GM19468 (cell line): ENCODE measurements at regions not wholly inside any gene's neighbourhood (a gene's known extent, or its start where the extent isn't known, plus 50 kb on each side); places are given as distances from the start of the nearest gene placed in this dataset.
A peak's percentile ranks its signal among the peaks of the same experiment; 100 is the strongest.

Source experiments
- ATAC-seq: cut with Tn5 transposase; IDR thresholded peaks from one replicate; pipeline ENCODE4 v1.9.1; 2021; ENCODE audit warnings: mild to moderate bottlenecking, moderate library complexity, moderate number of reproducible peaks; ENCODE audit not compliant: unreplicated experiment; ENCODE audit errors: extremely low read depth

DNA sequence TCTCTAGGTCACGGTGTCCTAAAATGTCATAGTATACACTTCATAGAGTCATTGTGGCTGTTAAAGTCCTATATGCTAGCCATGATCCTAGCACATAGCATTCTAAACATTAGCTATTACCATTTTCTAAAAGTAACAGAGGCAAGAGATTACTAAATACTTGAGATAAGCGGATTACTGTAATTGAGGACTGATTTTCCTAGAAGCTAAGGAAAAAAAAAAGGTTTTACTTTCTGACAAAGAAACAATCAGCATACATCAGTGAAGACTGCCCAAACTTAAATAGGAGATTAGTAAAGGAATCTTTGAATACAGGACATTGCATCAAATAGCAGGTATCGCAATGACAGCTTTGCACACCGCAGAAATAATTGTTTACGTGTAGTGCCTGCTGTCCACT is 91.3 kb upstream of the HNRNPU start:
- ATAC-seq = no peak

DNA sequence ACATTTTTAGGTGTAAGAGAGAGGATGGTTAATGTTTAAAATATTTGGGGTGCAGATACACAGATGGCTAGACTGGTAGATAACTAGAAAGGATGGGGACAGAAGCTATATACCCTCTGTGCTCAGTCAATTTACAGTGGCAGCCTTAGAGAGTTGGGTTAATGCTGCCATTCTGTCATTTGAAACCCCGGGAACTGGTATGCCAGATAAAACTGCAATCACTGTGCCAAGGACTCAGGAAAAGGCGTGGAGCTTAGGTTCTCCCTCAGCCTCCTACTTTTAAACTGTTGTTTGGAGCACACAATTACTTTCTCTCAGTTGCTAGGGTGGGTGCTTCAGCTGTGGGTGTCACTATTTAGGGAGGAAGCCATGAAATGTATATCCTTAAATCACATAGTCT is 90.0 kb upstream of the HNRNPU start:
- no peak for ATAC-seq

DNA sequence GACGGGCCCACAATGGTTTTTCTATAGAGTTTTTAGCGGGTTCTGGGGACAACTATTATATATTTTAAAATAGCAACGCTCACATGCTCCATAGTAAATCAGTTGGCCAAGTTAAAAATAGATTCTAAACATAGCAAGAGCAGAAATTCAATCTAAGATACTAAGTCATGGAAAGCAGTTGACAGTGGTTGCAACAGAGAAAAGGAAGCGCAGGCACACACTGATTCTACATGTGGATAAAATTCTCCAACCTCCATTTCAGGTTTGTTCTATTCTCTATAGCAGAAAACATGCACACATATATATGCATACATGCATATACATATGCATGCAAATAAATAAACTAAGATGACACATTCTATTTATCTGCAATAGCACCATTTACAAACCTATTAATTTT is 89.6 kb upstream of the HNRNPU start:
- ATAC-seq = no peak

DNA sequence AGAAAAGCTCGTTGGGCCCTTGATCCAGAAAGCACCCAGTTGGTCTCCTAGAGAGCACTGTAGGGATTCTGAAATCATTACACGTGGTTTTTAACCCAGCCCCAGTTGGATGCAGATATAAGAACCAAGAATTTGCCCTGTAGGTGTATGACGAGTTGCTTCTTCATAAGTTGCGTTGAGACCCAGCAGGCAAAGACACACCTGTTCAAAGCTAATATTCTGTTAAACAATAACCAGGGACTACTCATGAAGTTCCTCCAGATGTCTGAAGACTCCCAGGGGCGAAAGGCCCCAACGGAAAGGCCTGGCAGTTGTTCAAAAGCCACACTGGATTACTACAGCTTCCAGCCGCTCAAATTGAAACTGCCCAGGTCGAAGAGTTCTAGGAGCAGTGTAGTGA is 88.6 kb upstream of the HNRNPU start:
- ATAC-seq = peak; percentile 95

DNA sequence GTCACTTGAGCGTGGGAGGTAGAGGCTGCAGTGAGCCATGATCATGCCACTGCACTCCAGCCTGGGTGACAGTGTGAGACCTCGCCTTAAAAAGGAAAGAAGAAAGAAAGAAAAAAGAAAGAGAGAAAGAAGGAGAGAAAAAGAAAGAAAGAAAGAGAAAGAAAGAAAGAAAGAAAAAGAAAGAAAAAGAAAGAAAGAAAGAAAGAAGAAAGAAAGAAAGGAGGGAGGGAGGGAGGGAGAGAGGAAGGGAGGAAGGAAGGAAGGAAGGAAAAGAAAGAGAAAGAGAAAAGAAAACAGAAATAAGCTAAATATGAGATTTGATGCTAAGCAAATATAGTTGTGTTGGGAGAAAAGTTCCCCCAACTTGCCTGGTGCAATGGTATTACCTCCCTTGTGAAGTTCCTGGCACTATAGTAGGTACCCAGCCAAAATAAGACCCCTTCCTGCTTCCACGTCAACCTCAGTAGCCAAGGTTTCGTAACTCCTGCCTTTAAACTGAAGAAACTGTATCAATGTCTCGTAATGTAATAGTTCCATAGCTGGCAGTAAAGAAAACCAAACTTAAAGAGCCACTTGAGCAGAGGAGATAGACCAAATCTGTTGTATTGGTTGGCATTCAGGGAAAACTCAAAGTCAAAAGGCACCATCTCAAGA is 88.1 kb upstream of the HNRNPU start:
- no peak for ATAC-seq

DNA sequence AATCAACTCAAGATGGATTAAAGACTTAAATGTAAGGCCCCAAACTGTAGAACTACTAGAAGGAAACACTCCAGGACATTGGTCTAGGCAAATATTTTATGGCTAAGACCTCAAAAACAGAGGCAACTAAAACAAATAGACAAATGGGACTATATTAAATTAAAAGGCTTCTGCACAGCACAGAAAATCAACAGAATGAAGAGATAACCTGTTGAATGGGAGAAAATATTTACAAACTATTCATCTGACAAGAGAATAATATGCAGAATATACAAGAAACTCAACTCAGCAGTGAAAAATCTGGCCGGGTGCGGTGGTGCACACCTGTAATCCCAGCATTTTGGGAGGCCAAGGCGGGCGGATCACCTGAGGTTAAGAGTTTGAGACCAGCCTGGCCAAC is 84.1 kb upstream of the HNRNPU start:
- ATAC-seq = no peak

DNA sequence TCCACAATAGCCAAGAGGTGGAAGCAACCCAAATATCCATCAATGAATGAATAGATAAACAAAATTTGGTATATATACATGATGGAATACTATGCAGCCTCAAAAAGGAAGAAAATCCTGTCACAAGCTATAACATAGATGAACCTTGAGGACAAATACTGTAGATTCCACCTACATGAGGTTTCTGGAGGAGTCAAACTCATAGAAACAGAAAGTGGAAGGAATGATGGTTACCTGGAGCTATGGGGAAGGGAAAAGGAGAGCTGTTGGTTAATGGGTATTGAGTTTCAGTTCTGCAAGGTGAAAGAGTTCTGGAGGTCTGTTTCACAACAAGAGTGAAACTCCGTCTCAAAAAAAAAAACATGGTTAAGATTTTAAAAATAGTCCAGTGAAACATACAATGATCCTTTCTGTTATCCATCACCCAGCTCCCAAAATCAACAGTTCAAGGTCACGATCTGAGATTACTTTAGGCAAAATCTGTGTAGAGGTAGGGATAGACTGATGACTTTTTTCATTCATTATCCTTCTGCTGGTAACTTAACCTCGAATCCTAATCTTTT is 80.8 kb upstream of the HNRNPU start:
- ATAC-seq = peak; percentile 82

DNA sequence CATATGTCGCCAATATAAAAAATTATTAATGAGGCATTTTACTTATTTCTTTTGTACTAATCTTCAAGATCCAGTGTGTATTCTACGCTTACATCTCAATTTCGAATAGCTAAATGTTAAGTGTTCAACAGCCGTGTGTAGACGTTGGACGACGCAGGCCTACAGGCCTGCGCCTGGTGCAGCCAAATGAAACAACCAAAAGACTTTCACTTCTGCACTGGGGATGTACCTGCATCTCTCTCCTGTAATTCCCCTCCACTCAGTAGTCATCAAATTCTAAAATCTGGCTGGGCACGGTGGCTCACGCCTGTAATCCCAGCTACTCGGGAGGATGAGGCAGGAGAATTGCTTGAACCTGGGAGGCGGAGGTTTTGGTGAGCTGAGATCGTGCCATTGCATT is 76.8 kb upstream of the HNRNPU start:
- peak; percentile 80 for ATAC-seq

DNA sequence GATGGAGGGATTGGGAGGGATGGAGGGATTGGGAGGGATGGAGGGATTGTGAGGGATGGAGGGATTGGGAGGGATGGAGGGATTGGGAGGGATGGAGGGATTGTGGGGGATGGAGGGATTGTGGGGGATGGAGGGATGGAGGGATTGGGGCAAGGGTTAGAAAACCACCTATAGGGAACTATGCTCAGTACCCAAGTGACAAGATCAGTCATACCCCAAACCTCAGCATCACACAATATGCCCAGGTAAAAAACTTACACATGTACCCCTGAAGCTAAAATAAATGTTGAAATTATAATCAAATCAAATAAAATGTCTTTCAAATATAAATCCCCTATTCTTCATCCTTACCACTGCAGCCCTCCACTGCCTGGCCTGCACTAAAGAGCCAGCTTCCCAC is 72.8 kb upstream of the HNRNPU start:
- no peak for ATAC-seq

DNA sequence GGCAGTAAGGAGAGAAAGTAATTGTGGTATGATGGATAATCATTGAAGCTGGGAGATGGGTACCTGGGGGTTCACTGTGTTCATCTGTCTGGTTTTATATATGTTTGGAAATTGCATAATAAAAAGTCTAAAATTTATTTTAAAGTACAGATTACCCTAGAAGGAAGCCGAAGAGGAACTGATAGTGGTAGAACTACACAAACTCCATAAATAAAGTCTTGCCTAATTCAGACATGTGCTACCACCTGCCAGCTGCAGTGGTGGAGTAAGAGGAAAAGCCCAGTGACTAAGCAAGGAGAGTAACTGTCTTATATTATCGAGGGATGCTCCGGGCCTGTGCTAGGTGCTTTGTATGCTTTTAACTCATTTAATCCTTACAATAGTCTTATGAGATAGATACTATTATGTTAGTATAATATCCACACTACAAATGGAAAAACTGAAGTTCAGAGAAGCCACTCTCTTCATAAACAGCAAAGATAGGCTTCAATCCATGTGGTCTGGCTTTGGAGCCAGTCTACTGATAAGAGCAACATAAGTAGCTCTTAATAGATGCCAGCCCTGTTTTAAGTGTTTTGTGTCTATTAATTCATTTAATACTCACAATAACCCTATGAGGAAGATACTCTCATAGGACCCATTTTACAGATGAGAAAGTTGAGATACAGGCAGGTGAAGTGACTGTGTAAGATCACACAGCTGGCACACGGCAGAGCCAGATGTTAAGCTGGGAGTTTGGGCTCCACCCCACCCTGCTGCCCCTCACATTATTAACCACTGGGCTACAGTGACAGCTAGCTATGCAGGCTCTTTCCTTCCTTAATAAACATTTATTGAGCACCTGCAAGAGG is 56.8 kb upstream of the HNRNPU start:
- peak; percentile 38 for ATAC-seq

DNA sequence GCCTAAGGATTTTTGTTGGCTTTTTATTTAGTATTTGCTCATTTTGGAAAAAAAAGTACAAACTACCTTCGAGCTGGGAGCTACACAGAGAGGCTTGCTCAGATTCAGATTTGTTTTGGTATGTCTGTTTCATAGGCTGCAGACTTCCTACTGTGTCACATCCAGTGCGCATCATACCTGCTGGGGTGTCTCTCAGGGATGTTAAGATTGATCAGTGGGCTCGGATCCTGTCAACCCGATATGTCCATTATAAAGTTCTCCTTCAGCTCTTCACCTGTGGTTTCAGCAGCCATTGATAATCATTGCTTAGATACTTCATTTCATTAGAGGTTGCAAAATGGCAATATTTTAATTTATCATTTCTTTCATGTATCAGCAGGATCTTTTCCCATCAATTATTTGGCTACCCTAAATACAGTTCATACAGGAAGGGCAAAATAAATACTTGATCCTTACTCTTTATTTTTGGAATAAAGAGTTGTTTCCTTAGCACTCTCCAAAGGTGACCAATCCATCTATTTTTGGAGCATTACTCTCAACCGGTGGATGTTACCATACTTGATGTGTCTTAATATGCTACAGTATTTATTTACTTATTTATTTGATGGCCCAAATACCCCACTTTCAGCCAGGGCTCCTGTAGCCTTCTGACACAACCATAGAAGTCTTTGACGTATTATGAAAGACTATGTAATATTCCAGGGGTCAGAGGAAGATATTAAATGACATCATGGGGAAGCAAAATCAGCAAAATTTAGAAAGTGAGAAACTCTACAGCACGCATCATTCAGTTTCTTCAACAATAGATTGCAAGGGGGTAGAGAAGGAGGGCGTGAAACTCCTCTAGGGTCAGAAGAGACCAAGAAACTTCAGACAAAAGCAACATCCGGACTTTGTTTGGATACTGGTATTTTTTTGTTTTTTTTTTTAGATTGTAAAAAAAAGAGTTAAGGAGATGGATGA is 55.3 kb upstream of the HNRNPU start:
- ATAC-seq = no peak

DNA sequence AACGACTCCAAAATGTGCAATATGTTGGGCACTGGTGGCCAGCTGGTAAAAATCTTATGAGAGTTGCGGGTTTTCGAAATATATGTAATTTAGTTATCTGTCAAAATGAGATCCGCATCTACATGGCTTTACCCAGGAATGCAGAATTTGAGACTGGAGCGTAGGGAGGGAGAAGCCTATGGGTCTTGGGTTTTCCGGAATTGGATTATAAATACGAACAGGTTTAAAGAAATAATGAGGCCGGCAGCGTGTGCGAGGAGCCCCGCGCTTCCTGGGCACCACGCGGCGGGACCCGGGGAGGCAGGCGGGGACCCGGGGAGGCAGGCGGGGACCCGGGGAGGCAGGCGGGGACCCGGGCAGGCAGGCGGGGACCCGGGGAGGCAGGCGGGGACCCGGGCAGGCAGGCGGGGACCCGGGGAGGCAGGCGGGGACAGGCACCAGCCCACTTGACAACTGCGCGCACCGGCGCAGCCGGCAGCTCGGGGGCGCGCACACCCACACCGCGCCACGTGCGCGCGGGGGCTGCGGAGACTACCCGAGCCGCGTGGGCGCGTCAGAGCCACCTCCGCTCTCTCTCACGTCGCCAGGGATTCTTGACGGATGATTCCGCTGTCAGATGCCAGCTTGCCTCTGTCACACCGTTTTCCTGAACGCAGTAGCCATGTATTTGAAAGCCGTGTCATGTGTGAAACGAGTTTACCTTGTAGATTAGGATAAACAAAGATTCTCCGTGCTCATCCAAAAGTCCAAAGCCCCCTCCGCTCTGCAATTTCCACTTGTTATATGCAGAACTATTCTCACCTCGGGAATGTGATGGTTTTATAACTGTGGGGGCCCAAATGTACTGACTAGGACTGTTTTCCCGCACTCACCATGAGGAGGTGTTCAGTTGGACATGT is 54.3 kb upstream of the HNRNPU start:
- ATAC-seq = no peak

DNA sequence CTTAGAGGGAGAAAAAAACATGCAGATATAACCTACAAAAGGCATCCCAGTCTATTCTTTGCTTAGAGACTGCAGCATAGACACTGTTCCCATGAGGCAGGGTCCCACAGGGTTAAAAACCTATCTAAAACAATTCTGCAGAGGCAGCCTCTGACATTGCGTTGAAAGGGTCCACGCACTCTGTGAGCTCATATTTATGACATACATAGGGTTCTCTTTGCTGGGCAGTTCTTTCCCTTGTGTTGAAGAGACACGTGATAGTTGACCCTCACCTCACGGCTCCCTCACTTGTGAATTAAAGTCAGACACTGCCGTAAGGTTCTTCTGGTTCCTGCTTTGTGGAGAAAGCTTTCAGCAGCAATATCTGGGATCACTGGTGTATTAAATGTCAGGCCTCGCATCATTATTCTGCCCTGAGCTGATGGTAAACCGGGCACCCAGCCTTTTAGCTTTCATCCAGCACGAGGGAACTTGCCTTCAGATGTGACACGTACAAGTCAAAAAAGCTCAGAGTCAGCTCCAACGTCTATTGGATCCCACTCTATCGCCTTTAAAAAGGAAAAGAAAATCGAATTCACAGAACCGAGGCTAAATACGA is 52.8 kb upstream of the HNRNPU start:
- ATAC-seq = no peak

DNA sequence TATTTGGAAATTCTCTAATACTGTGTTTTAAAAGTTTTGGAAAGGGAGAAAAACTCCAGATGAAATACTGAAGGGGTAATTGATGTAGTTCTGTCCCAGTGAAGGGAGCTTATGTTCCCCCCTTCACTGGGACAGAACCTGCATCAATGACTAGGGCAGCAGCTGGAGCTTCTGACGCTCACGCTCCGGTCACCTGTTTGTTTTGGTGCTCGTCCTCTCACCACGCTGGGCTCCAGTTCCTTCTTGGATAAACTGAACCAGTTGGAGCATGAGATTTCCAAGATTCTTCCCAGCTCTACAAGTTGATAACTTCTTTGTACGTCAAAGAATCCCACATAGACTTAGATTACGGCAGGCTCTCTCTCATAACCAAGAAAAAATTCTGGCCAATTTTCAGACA is 51.4 kb upstream of the HNRNPU start:
- ATAC-seq = no peak

DNA sequence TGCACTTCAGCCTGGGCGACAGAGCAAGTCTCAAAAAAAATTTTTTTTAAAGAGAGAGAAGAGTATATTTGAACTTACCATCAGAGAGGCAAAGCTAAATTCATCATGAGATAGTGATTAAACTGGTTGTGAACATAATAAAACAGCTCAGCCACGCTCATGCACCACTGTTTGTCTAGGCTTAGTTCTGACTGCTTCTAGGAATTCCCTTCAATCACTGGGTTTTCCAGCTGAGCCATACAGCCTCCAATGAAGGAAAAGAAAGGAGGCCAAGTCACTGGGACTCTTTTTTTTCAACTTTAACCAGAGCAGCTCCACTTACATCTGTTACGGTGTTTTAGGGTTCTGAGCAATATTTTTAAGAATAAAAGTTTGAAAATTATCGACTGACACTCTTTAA is 50.4 kb upstream of the HNRNPU start:
- ATAC-seq = no peak
